Astrocyte (in vitro differentiated cells and primary cell): ENCODE measurements at regions not wholly inside any gene's neighbourhood (a gene's known extent, or its start where the extent isn't known, plus 50 kb on each side); places are given as distances from the start of the nearest gene placed in this dataset.

Source experiments
- CTCF ChIP-seq: IDR thresholded peaks from 2 replicates; pipeline ENCODE4 v1.5.1; 2011; ENCODE audit warnings: low read depth, mild to moderate bottlenecking, inconsistent platforms, low read length, moderate library complexity; ENCODE audit not compliant: insufficient read depth
- EZH2 ChIP-seq: IDR thresholded peaks from 2 replicates; pipeline ENCODE4 v1.6.1; 2012; ENCODE audit warnings: mild to moderate bottlenecking, low read length, inconsistent platforms; ENCODE audit not compliant: insufficient read depth

- TF ChIP-seq CTCF (no peak), EZH2 (no peak)
These were observed 305.9 kb upstream of the DAB2 start for GRCh38 chr5:39730699-39731098.
